HG03175 (cell line): ENCODE measurements at regions not wholly inside any gene's neighbourhood (a gene's known extent, or its start where the extent isn't known, plus 50 kb on each side); places are given as distances from the start of the nearest gene placed in this dataset.
A peak's percentile ranks its signal among the peaks of the same experiment; 100 is the strongest.
"Not testable (repeated sequence)": the region's sequence is repeated elsewhere in the genome, so short reads cannot be mapped to it uniquely, and the experiment has no call there.

Experiments used
- ATAC-seq: cut with Tn5 transposase; IDR thresholded peaks from one replicate; pipeline ENCODE4 v1.9.1; 2021; ENCODE audit warnings: mild to moderate bottlenecking, moderate library complexity; ENCODE audit not compliant: unreplicated experiment

DNA sequence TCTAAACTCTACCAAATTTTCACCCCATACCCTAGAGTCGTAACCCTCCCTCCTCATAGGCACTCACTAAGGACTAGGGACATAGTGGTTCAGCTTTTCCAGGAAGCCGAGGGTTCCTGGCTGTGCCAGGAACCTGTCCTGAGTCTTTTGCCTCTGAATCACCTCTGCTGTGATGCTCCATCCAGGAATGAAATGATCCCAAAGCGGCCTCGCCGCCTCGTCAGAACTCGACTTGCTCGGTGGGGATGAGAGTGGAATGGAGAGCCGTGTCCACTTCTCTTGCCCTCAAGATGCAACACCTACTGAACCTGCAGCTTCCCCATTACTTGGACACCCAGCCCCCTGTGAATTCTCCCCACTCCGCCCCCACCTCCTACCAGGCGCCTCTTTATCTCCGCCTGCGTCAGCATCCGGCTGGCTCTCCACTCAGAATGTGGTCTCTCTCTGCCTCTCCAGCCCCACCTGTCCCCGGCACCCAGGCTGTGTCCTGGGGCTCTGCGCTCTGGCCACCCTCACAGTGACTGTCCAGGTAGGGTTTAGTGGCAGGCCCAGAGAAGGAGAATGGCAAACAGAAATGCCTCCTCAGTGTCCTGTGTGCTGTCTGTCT is 366.1 kb upstream of the ZNF32 start:
- ATAC-seq: no peak

DNA sequence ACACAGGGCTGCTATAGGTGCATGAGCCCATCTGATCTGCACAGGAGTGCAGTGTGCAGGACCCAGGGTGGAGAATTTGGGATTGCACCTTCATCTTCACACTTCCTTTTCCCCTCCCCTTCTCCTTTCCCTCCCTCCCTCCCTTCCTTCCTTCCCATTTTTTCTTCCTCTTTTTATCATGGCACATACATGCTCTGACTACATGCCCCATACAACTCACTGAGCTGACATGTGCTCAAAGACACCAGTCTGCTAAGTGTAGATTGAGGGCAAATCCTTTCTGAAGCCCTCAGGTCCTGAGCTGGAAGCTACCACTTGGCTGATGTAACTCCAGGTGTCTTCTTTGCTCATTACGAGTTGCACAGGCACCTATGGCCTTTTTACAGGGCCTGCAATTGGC is 365.3 kb upstream of the ZNF32 start:
- no peak for ATAC-seq

DNA sequence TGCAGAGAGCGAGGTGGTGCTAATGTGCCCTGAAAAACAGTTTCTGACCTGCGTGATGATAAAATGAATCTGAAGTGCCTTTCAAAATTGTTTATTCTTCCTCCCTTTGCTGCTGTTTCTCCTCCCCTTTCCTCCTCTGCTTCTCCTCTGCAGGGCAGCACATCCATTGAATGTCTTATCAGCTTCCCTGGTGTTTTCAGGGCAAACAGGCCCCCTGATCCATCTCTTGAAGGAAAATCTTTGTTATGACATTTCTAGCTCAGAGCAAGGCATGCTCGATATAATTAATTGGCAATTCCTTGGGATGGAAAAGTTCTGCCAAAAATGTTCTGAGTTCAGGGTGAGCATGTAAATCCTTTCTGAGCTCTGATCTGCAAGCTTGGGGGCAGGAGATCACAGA is 364.2 kb upstream of the ZNF32 start:
- ATAC-seq: no peak

- peak; percentile 4 for ATAC-seq
Measured at GRCh38 chr10:44011603-44011981, 362.9 kb upstream of the ZNF32 start.

DNA sequence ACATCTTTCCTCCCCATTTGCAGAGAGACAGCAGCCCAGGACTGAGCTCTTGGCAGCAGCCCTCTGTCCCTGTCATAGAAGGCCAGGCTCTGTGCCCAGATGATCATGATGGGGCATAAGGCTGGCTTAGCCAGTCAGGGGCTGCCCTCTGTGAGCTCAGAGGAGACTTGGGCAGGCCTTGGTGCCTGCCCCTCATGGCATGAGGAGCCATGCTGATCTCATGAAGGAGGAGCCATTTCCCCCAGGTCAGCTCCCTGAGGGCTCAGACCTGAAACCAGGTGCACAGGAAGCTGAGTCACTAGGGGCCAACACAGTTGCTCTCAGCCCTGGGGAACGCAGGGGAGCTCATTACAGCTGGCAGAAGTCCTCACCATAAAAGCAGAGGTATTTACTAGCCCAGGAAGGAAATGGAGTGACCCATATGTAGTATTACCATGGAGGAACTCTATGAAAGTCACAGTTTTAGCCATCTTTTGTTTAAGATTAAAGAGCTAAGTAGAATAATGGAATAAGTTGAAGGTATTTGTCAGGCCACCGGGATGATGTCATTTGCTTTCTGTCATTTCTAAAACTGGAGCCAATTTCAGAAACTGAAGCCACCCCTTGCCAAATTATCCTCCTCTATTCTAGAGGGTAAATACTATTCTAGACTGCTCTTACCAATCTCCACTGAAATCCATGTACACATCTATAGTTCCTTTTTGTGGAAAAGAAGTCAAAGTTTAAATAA is 362.4 kb upstream of the ZNF32 start:
- peak; percentile 95 for ATAC-seq

DNA sequence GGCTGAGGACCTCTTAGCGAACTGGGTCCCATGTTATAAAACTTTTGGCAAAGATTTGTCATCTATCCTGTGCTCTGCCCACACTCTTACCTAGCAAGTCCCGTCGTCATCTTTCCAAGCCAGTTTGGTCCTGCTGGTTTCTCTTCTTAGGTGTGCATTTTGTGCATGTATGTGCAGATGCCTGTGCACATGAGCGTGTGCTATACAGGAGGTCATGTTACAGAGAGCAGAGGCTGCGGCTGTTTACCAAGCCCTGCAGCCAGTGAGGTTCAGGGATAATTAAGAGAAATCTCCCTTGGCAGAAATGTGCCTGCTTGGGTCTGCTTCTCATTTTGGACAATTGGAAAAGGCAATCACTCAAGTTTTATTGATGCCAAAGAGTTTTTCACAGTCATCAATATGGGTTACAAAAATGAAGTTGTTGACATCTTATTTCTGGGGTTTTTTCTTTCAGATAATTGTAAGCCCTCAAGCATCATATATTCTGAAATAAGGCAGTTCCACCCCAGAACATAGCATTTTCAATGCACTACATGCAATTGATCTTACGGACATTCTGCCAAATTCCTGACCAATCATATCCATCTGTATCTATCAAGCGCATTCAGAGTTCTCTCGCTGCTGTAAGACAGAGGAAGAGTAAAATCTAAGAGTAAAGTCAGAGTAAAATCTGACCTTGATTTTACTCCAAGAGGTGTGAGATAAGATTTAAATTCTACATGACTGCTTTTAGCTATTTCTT is 361.4 kb upstream of the ZNF32 start:
- no peak for ATAC-seq

DNA sequence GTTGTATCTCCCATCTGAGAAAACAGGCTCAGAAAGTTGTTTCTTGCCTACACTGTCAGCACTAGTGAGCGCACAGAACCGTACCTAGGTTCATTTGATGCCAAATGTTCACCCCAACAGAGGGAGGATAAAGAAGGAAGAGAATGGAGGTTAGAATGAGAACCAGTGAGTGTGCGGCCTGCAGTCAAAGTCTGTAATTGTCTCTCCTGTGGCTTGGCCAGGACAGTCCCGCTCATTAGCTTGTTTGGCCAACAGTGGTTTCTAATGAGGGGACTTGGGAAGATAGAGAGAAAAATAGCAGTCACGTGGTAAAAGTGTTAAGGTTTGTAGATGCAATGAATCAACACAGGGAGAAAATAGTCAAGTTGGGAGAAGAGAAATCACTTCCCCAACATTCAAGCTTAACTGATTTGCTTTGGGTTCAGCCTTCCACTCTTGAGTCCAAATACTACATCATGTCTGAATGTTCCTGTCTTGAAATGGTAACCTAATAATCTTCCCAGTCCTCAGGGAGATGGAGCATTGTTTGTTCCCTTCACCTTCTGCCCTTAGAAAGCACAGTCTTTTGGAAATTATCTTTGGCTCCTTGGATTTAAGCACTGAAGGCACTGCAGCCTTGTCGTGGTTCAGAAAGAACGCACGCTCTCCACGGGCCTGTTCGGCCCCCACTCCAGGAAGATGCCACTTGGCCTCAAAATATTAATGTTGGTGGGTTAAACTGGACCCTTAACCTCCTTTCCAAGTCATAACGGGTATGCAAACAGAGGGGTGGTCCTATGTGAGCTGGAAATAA is 360.4 kb upstream of the ZNF32 start:
- ATAC-seq: no peak

GRCh38 chr10:44008270-44008916 is 359.7 kb upstream of the ZNF32 start:
- ATAC-seq: no peak

GRCh38 chr10:44006771-44007170 is 358.1 kb upstream of the ZNF32 start:
- ATAC-seq: no peak

GRCh38 chr10:44005788-44006099 is 357.1 kb upstream of the ZNF32 start:
- no peak for ATAC-seq

- ATAC-seq: no peak
Measured at GRCh38 chr10:44004913-44005787, 356.5 kb upstream of the ZNF32 start.

- ATAC-seq: no peak
Measured at GRCh38 chr10:43998021-43998809, 349.5 kb upstream of the ZNF32 start.

GRCh38 chr10:43997330-43997729 is 348.6 kb upstream of the ZNF32 start:
- no peak for ATAC-seq

GRCh38 chr10:43994539-43994938 is 345.9 kb upstream of the ZNF32 start:
- no peak for ATAC-seq

GRCh38 chr10:43992816-43993215 is 344.1 kb upstream of the ZNF32 start:
- not testable (repeated sequence) for ATAC-seq

DNA sequence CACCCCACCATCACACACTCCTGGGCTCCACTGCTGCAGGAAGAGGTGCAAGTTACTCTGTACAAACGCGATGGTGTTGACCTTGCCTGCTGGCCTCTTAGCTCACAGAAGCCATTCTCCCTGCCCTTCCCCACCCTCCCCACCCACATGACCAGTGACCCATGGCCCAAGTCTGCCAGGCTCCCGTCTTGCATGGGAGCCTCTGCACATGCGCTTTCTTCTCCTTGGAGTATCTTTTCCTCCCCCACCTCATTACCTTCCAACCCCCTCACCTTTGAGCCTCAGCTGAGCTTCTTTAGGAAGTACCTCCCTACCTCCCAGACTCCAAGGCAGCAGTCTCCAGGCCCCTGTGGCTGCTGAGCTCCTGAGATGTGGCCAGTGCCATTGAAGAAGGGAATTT is 337.7 kb upstream of the ZNF32 start:
- ATAC-seq: no peak

GRCh38 chr10:43985941-43986340 is 337.3 kb upstream of the ZNF32 start:
- no peak for ATAC-seq

DNA sequence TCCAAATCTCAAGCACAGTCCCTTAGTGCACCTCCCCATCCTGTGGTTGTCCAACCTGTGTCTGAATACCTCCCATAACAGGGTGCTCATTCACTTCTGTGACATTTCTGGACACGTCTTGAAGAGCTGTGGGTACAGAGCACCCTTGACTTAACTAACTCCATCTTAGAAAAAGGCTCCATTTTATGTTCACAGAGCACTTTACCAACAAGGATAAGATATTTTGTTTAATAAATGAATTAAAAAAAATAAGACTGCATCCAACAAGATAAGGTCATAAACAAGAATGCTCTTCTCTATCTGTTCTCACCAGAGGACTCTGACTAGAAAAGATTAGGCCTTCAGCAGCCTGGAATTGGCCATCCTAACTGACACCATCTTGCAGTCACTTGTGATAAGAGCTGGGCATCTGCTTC is 335.2 kb upstream of the ZNF32 start:
- ATAC-seq: no peak

DNA sequence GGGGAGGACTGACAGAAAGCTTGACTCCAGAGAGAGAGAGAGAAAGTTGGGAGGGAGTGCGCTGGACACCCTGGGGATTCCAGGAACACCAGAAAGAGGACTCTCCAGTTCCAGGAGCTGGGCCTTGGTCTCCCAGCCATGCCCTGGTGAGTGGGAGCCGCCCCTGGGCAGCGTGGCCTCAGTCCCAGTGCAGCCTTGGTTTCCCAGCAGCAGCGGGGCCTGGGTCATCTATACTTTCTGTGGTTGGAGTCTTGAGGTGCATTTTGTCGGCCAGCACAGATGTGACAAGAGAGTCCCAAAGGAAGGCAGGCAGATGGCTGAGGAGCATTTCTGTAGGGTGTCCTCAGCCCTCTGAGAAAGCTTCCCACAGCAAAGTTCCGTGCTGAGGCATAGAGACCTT is 334.7 kb upstream of the ZNF32 start:
- no peak for ATAC-seq
